ENCODE measurements at regions not wholly inside any gene's neighbourhood (a gene's known extent, or its start where the extent isn't known, plus 50 kb on each side); places are given as distances from the start of the nearest gene placed in this dataset.

- TF ChIP-seq, protein P1, sequence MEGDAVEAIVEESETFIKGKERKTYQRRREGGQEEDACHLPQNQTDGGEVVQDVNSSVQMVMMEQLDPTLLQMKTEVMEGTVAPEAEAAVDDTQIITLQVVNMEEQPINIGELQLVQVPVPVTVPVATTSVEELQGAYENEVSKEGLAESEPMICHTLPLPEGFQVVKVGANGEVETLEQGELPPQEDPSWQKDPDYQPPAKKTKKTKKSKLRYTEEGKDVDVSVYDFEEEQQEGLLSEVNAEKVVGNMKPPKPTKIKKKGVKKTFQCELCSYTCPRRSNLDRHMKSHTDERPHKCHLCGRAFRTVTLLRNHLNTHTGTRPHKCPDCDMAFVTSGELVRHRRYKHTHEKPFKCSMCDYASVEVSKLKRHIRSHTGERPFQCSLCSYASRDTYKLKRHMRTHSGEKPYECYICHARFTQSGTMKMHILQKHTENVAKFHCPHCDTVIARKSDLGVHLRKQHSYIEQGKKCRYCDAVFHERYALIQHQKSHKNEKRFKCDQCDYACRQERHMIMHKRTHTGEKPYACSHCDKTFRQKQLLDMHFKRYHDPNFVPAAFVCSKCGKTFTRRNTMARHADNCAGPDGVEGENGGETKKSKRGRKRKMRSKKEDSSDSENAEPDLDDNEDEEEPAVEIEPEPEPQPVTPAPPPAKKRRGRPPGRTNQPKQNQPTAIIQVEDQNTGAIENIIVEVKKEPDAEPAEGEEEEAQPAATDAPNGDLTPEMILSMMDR (IDR thresholded peaks at IDR 0.05) = no peak
- no peak for TF ChIP-seq POLR2A (IDR thresholded peaks at IDR 0.05)
Measured at GRCh38 chr4:174425669-174426068, 96.6 kb downstream of the HPGD start.

Data from heart left ventricle (tissue), 13 donors.